ENCODE measurements at regions not wholly inside any gene's neighbourhood (a gene's known extent, or its start where the extent isn't known, plus 50 kb on each side); places are given as distances from the start of the nearest gene placed in this dataset.

- DNase-seq, result no peak
Observed at GRCh38 chr14:106812788-106813476, 1286.5 kb downstream of the TMEM121 start.

DNA sequence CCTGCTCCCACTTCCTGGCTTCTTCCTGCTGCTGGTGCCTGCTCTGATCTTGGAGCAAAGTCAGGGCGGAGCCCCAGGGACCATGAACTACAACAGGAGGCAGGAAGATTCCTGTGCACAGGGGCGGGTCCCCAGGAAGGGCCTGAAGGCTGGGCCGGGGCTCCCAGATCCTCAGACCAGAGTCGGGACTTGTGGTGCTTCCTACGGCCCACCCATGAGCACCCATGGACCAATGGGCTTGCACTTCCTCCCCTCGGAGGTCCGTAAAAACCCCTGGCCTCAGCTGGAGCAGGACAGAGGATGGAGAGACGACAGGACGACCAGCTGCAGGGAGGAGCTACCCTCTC, 1287.1 kb downstream of the TMEM121 start:
- DNase-seq, result no peak

GRCh38 chr14:106820119-106820518, 1293.7 kb downstream of the TMEM121 start:
- no peak for DNase-seq

- no peak for DNase-seq
Observed at GRCh38 chr14:106821119-106821518, 1294.7 kb downstream of the TMEM121 start.

DNA sequence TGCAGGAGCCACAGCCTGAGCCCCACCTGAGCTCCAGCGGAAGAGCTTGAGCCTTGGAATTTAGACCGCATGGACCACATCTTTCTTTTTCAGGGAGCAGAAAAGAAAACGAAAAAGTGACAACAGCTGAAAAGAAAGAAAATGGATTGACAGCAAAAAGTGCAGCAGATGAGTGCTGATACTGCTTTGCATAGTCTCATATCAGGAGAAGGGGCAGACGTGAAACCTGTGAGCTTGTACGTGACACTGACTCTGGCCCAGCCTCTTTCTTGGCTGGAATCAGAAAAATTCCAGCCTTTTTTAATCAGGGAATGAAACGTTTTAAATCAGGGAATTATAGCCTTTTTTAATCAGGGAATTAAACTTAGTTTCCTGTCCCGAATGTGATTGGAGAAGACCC, 1296.5 kb downstream of the TMEM121 start:
- no peak for DNase-seq

GRCh38 chr14:106823552-106823951, 1297.2 kb downstream of the TMEM121 start:
- no peak for DNase-seq

DNA sequence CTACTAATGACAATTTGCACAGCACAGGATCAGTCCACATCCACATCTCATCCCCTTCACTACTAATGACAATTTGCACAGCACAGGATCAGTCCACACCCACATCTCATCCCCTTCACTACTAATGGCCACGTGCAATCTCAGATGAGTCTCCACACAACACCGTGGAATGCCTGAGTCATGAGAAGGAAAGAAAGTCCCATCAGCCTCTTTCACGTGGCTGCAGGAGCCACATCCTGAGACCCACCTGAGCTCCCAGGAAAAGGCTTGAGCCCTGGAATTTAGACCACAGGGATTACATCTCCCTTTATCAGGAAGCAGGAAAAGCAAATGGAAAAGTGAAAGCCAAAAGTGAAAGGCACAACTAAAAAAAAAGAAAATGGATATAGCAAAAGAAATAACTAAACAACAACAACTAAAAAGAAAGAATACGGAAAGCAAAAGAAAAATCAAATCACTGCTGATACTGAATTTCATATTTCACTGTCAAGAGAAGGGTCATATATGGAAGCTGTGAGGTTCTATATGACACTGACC, 1300.5 kb downstream of the TMEM121 start:
- DNase-seq, result no peak

- DNase-seq, result no peak
Observed at GRCh38 chr14:106831322-106831720, 1304.9 kb downstream of the TMEM121 start.

DNA sequence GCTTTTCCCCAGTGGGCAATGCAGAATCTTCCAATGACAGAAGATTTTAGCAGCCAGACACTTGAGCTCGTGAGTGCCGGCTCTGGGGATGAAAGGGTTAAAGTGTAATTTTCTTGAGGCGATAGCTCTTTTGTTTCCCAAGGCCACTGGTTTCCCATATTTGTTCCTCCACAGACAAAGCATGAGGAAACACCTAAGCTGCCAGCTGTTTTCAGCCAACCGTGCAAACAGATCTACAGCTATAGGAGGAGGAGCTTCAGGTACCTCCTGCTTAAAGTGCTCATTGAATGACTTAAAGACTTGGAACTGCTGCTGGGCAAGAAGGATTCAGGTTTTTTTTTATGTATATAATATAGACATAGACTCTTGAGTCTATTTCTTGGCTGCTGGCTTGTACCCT, 1311.5 kb downstream of the TMEM121 start:
- no peak for DNase-seq

- no peak for DNase-seq
Observed at GRCh38 chr14:106838991-106839769, 1312.8 kb downstream of the TMEM121 start.

DNA sequence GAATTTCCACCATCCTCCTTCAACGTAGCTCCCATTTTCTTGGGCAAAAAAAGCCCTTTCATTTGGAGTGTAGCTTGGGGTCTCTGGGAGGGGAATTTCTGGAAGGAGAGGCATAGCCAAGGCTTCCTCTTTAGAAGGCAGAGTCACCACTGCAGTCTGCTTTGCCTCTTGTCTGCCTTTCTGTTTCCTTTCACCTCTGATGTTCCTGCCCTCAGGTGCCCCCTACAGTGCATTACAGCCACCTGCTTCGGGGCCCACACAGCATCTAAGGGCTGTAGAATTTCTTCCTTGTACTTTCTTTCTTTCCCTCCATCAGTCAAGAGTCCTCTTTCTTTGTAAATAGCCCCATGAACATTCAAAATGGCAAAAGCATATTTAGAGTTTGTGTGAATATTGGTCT, 1313.9 kb downstream of the TMEM121 start:
- DNase-seq, result no peak

DNA sequence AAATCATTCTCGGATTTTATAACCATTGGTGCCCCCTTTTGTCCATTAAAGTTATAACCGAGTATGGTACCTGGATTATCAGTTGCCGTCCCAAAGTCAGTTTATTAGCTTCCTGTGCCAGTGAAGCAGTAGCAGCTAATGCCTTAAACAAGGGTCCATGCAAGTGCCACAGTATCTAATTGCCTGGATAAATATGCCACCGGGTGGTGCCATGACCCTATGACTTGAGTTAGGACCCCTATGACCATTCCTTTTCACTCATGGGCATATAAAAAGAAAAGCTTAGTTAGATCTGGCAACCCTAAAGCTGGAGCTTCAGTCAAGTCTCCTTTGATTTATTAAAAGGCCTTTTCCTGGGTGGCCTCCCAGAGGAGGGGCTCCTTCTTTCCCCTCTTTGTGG, 1314.6 kb downstream of the TMEM121 start:
- DNase-seq, result no peak

DNA sequence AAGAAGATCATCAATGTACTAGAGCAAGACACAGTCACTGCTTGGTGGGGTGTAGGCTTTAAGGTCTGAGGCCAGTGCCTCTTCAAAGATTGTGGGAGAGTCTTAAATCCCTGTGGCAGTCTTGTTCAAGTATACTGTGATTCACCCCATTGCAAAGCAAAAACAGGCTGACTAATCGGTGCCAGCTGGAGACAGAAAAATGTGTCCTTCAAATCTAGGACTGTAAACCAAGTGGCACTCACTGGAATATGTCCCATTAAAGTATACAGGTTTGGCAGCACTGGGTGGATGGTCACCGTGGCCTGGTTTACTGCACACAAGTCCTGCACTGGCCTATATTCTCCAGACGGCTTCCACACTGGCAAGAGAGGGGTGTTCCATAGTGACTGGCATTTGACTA, 1315.3 kb downstream of the TMEM121 start:
- no peak for DNase-seq

GRCh38 chr14:106842687-106843086, 1316.3 kb downstream of the TMEM121 start:
- no peak for DNase-seq

- DNase-seq, result no peak
Observed at GRCh38 chr14:106843386-106843785, 1317.0 kb downstream of the TMEM121 start.

DNA sequence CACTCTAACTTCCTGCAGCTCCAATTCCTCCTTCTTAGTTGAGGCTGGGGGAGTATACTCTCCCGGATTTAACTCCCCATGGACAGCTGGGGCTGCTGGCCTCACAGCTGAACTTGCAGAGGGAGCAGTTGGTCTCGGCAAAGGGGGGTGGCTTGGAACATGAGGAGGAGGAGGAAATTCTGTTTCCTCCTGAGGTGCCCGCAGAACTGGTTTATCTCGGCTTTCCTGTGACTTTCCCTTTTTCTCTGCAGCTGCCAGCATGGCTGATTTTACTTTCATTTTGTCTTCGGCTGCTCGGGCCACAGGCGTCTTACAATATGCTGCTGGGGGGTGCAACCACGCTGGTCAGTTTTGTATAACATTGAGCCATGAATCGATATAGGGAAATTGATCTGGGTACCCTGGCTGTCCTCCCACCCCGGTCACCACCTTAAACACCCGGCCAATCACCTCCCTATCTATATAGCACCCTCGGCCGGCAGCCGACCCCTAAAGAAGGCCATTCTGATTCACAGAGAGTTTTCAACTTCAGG, 1317.6 kb downstream of the TMEM121 start:
- DNase-seq, result peak; percentile 57

GRCh38 chr14:106844608-106845285, 1318.4 kb downstream of the TMEM121 start:
- peak; percentile 72 for DNase-seq

DNA sequence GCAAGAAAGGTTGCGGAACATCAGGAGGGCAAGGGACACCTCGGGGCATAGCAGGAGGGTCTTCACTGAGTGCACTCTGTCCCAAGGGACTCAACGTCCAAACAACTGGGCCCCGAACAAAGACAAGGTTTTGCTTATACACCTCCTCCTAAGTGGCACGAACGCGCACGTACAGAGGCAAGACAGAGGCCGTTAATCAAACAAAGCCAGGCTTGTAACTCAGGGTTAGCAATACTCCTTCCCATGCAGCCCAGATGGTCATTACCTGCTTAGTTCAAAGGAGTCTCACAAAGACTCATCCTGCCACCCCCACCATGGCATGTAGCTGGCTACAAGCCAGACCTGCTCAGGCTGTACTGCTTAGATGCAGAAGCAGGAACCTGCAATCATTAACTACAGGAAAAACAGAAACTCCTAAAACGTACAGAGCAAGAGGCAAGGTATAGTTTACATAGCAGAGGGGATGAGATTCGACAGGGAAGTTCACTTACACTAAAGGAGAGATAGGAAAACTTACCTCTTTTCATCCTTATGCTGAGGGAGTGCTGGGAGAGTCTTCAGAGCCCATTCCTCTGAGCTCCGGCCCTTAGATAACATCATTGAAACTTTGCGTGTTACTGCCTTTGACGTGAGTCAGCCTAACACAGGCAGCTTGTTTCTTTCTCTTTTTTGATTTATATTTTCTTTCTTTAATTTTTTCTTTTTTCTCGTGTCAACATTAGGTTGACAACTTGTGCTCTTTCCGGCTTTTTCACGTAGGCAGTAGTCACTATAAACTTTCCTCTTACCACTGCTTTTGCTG, 1319.1 kb downstream of the TMEM121 start:
- peak; percentile 58 for DNase-seq

DNA sequence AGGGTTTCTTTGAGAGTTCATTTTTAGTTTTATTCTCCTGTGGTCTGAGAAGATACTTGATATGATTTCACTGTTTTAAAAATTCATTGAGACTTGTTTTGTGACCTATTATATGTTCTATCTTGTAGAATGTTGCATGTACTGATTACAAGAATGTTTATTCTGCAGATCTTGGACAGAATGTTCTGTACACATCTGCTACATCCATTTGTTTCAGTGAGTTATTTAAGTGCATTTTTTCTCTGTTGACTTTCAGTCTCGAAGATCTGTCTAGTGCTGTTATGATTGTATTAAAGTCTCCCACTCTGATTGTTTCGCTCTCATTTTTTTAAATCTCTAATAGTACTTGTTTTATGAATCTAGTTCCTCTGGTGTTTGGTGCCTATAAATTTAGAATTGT, 1319.8 kb downstream of the TMEM121 start:
- no peak for DNase-seq

DNA sequence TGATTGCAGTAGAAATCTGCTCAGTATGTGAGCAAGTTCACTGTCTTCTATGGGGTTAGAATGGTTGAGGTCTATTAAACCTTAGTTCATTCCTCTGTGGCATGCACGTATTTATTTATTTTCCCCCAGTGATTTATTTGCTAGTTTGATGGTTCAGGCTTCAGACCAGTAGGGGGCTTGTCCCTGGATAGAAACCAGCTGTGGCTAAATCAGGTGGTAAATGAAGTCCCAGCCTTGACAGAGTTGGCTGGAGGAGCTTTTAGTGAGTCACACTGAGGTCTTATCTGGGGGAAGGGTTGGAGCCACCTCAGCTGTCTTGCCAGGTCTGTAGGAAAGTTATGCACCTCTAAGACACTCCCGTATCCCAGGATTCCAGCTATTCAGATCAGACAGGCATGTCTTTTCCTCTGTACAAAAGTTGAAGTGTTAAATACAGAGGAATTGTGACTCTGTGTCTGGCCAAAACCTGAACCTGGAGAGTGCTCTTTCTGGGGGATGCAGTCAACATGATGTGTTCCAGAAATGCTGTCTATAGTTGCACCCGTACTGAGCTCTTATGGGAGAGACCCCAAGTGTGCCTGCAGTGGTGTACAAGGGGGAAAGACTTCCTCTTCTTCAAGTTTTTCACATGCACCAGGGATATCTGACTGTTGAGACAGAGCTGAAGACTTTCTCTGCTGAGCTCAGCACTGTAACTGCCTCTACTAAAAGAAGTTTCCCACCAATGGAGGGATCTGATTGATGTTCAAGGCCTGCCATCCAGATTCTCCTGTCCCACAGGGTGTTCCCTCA, 1322.1 kb downstream of the TMEM121 start:
- DNase-seq, result no peak

DNA sequence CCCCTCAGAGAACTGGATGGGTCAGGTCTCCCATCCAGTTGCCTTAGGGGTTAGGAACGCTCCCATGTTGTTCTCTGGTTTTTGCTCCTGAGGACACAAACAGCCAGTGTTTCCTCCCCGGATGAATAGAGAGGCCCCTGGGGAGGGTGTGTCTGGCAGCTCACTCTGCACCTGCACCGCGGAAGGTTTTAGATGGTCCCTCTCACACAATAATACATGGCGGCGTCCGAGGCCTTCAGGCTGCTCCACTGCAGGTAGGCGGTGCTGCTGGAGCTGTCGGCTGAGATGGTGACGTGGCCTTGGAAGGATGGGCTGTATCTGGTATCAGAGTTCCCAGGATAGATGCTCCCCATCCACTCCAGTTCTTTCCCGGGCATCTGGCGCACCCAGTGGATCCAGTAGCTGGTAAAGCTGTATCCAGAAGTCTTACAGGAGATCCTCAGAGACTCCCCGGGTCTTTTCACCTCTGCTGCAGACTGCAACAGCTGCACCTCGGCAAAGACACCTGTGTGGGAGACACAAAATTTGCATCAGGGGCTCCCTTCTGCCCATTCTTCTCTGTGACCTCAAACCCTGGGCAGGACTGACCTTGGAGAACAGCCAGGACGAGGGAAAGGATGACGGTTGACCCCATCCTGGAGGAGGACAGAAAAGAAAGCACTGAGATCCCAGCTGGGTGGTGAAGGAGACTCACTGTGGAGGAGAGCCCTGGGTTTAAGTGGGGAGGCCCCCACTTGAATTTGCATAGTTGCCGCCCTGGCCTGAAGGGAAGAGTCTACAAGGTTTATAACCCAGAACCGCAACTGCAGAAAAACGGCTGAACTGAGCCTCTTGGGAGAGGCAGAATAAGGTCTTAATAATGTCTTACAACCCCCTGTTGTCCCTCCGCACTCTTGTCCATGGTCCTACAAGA, 1324.8 kb downstream of the TMEM121 start:
- DNase-seq, result no peak

All from DMS79 treated with DMSO at 0.1 percent for 48 hours (cell line).